22Rv1 (cell line): ENCODE measurements at regions not wholly inside any gene's neighbourhood (a gene's known extent, or its start where the extent isn't known, plus 50 kb on each side); places are given as distances from the start of the nearest gene placed in this dataset.

Experiments used
- H3K27ac ChIP-seq: fragments of 450-650 bp; 2 replicates; pipeline ENCODE4 v1.5.1; 2017
- CTCF ChIP-seq: fragments of 450-650 bp; IDR thresholded peaks from 2 replicates; pipeline ENCODE4 v1.5.1; 2017; ENCODE audit warnings: mild to moderate bottlenecking
- ZFX ChIP-seq: fragments of 450-650 bp; IDR thresholded peaks from 2 replicates; pipeline ENCODE4 v1.6.1; 2017; ENCODE audit warnings: antibody characterized with exemption, borderline replicate concordance

GRCh38 chrX:147737690-147738089 is 174.0 kb upstream of the FMR1 start:
- TF ChIP-seq ZFX (no peak), CTCF (no peak)
- no peak overlapping the region for H3K27ac ChIP-seq

- TF ChIP-seq ZFX (no peak), CTCF (no peak)
- H3K27ac ChIP-seq = no peak overlapping the region
Measured at GRCh38 chrX:147738265-147738664, 173.5 kb upstream of the FMR1 start.

GRCh38 chrX:147739196-147739595 is 172.5 kb upstream of the FMR1 start:
- no peak overlapping the region for H3K27ac ChIP-seq

GRCh38 chrX:147741776-147742175 is 169.9 kb upstream of the FMR1 start:
- TF ChIP-seq ZFX (no peak), CTCF (no peak)
- no peak overlapping the region for H3K27ac ChIP-seq

More at GRCh38 chrX:147739196-147739595, 172.5 kb upstream of the FMR1 start:
- no peak for TF ChIP-seq ZFX
- no peak for TF ChIP-seq CTCF

- TF ChIP-seq CTCF (no peak), ZFX (no peak)
- no peak overlapping the region for H3K27ac ChIP-seq
Measured at GRCh38 chrX:147749308-147749707, 162.4 kb upstream of the FMR1 start.

GRCh38 chrX:147757750-147758149 is 154.0 kb upstream of the FMR1 start:
- no peak overlapping the region for H3K27ac ChIP-seq
- TF ChIP-seq ZFX = no peak
- TF ChIP-seq CTCF = no peak

GRCh38 chrX:147763131-147763530 is 148.6 kb upstream of the FMR1 start:
- no peak overlapping the region for H3K27ac ChIP-seq
- TF ChIP-seq CTCF (no peak), ZFX (no peak)
